ENCODE measurements at regions not wholly inside any gene's neighbourhood (a gene's known extent, or its start where the extent isn't known, plus 50 kb on each side); places are given as distances from the start of the nearest gene placed in this dataset.

GRCh38 chr10:44326474-44327030 lies 58.3 kb downstream of the CXCL12 start:
- DNase-seq (ENCODE audit: low read depth), result no peak
- no peak overlapping the region for H3K4me3 ChIP-seq (ENCODE audit: control insufficient read depth, low read depth, low read length)
- no peak for TF ChIP-seq CTCF (IDR thresholded peaks at IDR 0.05; ENCODE audit: control insufficient read depth, insufficient read depth, low read depth, low read length, missing control alignments)

- DNase-seq (ENCODE audit: low read depth), result no peak
- no peak overlapping the region for H3K4me3 ChIP-seq (ENCODE audit: control insufficient read depth, low read depth, low read length)
- no peak for TF ChIP-seq CTCF (IDR thresholded peaks at IDR 0.05; ENCODE audit: control insufficient read depth, insufficient read depth, low read depth, low read length, missing control alignments)
Observed at GRCh38 chr10:44325596-44326307, 59.1 kb downstream of the CXCL12 start.

GRCh38 chr10:44325157-44325556 lies 59.7 kb downstream of the CXCL12 start:
- no peak overlapping the region for H3K4me3 ChIP-seq (ENCODE audit: control insufficient read depth, low read depth, low read length)
- TF ChIP-seq CTCF (IDR thresholded peaks at IDR 0.05; ENCODE audit: control insufficient read depth, insufficient read depth, low read depth, low read length, missing control alignments), result no peak
- DNase-seq (ENCODE audit: low read depth), result no peak

GRCh38 chr10:44323838-44324237 lies 61.1 kb downstream of the CXCL12 start:
- no peak for TF ChIP-seq CTCF (IDR thresholded peaks at IDR 0.05; ENCODE audit: control insufficient read depth, insufficient read depth, low read depth, low read length, missing control alignments)
- DNase-seq (ENCODE audit: low read depth), result no peak
- H3K4me3 ChIP-seq (ENCODE audit: control insufficient read depth, low read depth, low read length), result no peak overlapping the region

GRCh38 chr10:44322137-44322536 lies 62.8 kb downstream of the CXCL12 start:
- H3K4me3 ChIP-seq (ENCODE audit: control insufficient read depth, low read depth, low read length), result no peak overlapping the region
- DNase-seq (ENCODE audit: low read depth), result no peak
- TF ChIP-seq CTCF (IDR thresholded peaks at IDR 0.05; ENCODE audit: control insufficient read depth, insufficient read depth, low read depth, low read length, missing control alignments), result no peak

- TF ChIP-seq CTCF (IDR thresholded peaks at IDR 0.05; ENCODE audit: control insufficient read depth, insufficient read depth, low read depth, low read length, missing control alignments), result no peak
Observed at GRCh38 chr10:44320756-44321155, 64.1 kb downstream of the CXCL12 start.

More at GRCh38 chr10:44320756-44321155, 64.1 kb downstream of the CXCL12 start:
- no peak for DNase-seq (ENCODE audit: low read depth)
- no peak overlapping the region for H3K4me3 ChIP-seq (ENCODE audit: control insufficient read depth, low read depth, low read length)
